ENCODE measurements at regions not wholly inside any gene's neighbourhood (a gene's known extent, or its start where the extent isn't known, plus 50 kb on each side); places are given as distances from the start of the nearest gene placed in this dataset.

GRCh38 chr11:109241988-109242536 is 179.9 kb upstream of the C11orf87 start:
- no peak for TF ChIP-seq CTCF (IDR thresholded peaks at IDR 0.05; ENCODE audit: extremely low read depth, insufficient read depth, missing control alignments)
- in situ Hi-C loops (cut with MboI; ENCODE audit: low pct_unique_long_range_greater_than_20kb, low sequenced_read_pairs, unreplicated experiment) = no loop called here
- no peak for DNase-seq (ENCODE audit: low spot score)

GRCh38 chr11:109247071-109247470 is 174.9 kb upstream of the C11orf87 start:
- no peak for TF ChIP-seq CTCF (IDR thresholded peaks at IDR 0.05; ENCODE audit: extremely low read depth, insufficient read depth, missing control alignments)
- no peak for DNase-seq (ENCODE audit: low spot score)
- in situ Hi-C loops (cut with MboI; ENCODE audit: low pct_unique_long_range_greater_than_20kb, low sequenced_read_pairs, unreplicated experiment) = no loop called here

GRCh38 chr11:109249597-109249996 is 172.4 kb upstream of the C11orf87 start:
- DNase-seq (ENCODE audit: low spot score) = no peak
- TF ChIP-seq CTCF (IDR thresholded peaks at IDR 0.05; ENCODE audit: extremely low read depth, insufficient read depth, missing control alignments) = no peak
- in situ Hi-C loops (cut with MboI; ENCODE audit: low pct_unique_long_range_greater_than_20kb, low sequenced_read_pairs, unreplicated experiment) = no loop called here

- no peak for DNase-seq (ENCODE audit: low spot score)
- in situ Hi-C loops (cut with MboI; ENCODE audit: low pct_unique_long_range_greater_than_20kb, low sequenced_read_pairs, unreplicated experiment) = no loop called here
- TF ChIP-seq CTCF (IDR thresholded peaks at IDR 0.05; ENCODE audit: extremely low read depth, insufficient read depth, missing control alignments) = no peak
These were observed 170.8 kb upstream of the C11orf87 start for GRCh38 chr11:109251230-109251629.

GRCh38 chr11:109264128-109264527 is 157.9 kb upstream of the C11orf87 start:
- in situ Hi-C loops (cut with MboI; ENCODE audit: low pct_unique_long_range_greater_than_20kb, low sequenced_read_pairs, unreplicated experiment) = no loop called here
- TF ChIP-seq CTCF (IDR thresholded peaks at IDR 0.05; ENCODE audit: extremely low read depth, insufficient read depth, missing control alignments) = no peak
- DNase-seq (ENCODE audit: low spot score) = no peak

- TF ChIP-seq CTCF (IDR thresholded peaks at IDR 0.05; ENCODE audit: extremely low read depth, insufficient read depth, missing control alignments) = no peak
- no peak for DNase-seq (ENCODE audit: low spot score)
- in situ Hi-C loops (cut with MboI; ENCODE audit: low pct_unique_long_range_greater_than_20kb, low sequenced_read_pairs, unreplicated experiment) = no loop called here
These were observed 154.5 kb upstream of the C11orf87 start for GRCh38 chr11:109267293-109268095.
